Peyer's patch (tissue), 4 donors: ENCODE measurements at regions not wholly inside any gene's neighbourhood (a gene's known extent, or its start where the extent isn't known, plus 50 kb on each side); places are given as distances from the start of the nearest gene placed in this dataset.

Experiments used
- DNase-seq, 3 donors: peaks; one replicate each; pipeline ENCODE4 v3.0.0-alpha.2; 2017 to 2019
- H3K27ac ChIP-seq, 4 donors: fragments of 200-600 bp; sonication (generic); one replicate each; pipeline ENCODE4 v1.5.1; 2016 to 2019
- H3K27me3 ChIP-seq, 2 donors: fragments of 200-600 bp; sonication (generic); one replicate each; pipeline ENCODE4 v1.5.1; 2019
- H3K36me3 ChIP-seq, 3 donors: fragments of 200-600 bp; sonication (generic); one replicate each; pipeline ENCODE4 v1.5.1; 2016 to 2019
- H3K4me1 ChIP-seq, 4 donors: fragments of 200-600 bp; sonication (generic); one replicate each; pipeline ENCODE4 v1.5.1; 2016 to 2019
- H3K4me3 ChIP-seq, 4 donors: fragments of 200-600 bp; sonication (generic); 1 replicate in 3 of 4; 2 replicates in 1 of 4; pipeline ENCODE4 v1.5.1; 2016 to 2019; ENCODE audit warnings: mild to moderate bottlenecking in 1 of 4
- H3K9me3 ChIP-seq, 4 donors: fragments of 200-600 bp; sonication (generic); one replicate each; pipeline ENCODE4 v1.5.1; 2016 to 2019; ENCODE audit warnings: mild to moderate bottlenecking in 1 of 4
- POLR2A ChIP-seq, 2 donors: fragments of 450-650 bp; IDR thresholded peaks; one replicate each; pipeline ENCODE4 v1.5.1; 2017; ENCODE audit warnings: antibody characterized with exemption in 2 of 2, mild to moderate bottlenecking in 2 of 2, moderate library complexity in 2 of 2
- TF ChIP-seq, protein P1 (sequence below), 6 experiments: fragments of 450-650 bp in 4 of 6; fragments of 200-600 bp in 2 of 6; sonication (generic) in 1 of 6; IDR thresholded peaks; one replicate each; pipeline ENCODE4 v1.5.1; 2017 to 2019; ENCODE audit warnings: antibody characterized with exemption in 6 of 6, mild to moderate bottlenecking in 3 of 6, moderate library complexity in 1 of 6

DNA sequence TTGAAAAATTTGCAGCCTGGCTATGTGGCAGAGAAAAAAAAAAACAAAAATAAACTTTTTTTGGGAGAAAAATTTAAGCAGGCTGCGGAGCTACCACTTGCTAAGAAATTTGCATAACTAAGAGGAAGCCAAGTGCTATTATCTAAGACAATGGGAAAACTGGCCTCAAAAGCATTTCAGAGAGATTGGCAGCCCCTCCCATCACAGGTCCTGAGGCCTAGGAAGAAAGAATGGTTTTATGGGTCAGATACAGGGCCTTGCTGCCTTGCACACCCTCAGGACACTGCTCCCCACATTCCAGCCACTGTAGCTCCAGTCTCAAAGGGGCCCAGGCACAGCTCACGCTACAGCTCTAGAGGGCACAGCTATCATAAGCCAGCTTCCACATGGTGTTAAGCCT lies 777.9 kb downstream of the TENT5A start:
- no peaks in the 10 kb centered on the region for H3K36me3 ChIP-seq
- H3K4me3 ChIP-seq, result no peak overlapping the region
- H3K4me1 ChIP-seq, result no peaks in the 10 kb centered on the region
- no peaks in the 10 kb centered on the region for H3K27me3 ChIP-seq
- H3K27ac ChIP-seq, result no peak overlapping the region
- DNase-seq, result no peak
- TF ChIP-seq, protein P1, sequence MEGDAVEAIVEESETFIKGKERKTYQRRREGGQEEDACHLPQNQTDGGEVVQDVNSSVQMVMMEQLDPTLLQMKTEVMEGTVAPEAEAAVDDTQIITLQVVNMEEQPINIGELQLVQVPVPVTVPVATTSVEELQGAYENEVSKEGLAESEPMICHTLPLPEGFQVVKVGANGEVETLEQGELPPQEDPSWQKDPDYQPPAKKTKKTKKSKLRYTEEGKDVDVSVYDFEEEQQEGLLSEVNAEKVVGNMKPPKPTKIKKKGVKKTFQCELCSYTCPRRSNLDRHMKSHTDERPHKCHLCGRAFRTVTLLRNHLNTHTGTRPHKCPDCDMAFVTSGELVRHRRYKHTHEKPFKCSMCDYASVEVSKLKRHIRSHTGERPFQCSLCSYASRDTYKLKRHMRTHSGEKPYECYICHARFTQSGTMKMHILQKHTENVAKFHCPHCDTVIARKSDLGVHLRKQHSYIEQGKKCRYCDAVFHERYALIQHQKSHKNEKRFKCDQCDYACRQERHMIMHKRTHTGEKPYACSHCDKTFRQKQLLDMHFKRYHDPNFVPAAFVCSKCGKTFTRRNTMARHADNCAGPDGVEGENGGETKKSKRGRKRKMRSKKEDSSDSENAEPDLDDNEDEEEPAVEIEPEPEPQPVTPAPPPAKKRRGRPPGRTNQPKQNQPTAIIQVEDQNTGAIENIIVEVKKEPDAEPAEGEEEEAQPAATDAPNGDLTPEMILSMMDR (IDR thresholded peaks at IDR 0.05), result no peak
- no peak for TF ChIP-seq POLR2A (IDR thresholded peaks at IDR 0.05)
- H3K9me3 ChIP-seq, result no peaks in the 10 kb centered on the region

DNA sequence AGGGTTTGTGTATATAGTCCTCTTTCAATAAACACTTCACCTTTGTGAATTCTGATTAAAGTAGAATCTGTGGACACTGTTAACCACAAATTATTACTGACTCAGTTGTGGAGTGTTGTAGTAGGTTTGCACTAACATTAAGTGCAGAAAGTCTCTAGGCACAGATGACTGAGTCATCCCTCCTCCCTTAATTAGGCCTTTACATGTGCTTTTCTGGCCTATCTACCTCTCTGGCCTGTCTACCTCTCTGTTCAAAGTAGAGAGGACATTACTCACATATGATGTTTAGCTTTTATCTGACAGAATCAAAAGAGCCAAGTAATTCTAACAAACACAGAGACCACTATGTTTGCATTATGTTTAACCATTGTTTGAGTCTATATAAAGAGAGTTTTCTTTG lies 783.0 kb downstream of the TENT5A start:
- DNase-seq, result no peak
- H3K4me1 ChIP-seq, result no peaks in the 10 kb centered on the region
- no peaks in the 10 kb centered on the region for H3K36me3 ChIP-seq
- no peaks in the 10 kb centered on the region for H3K27me3 ChIP-seq
- H3K9me3 ChIP-seq, result no peaks in the 10 kb centered on the region
- no peak overlapping the region for H3K4me3 ChIP-seq
- H3K27ac ChIP-seq, result no peak overlapping the region
- TF ChIP-seq, protein P1 (IDR thresholded peaks at IDR 0.05), result no peak
- no peak for TF ChIP-seq POLR2A (IDR thresholded peaks at IDR 0.05)

DNA sequence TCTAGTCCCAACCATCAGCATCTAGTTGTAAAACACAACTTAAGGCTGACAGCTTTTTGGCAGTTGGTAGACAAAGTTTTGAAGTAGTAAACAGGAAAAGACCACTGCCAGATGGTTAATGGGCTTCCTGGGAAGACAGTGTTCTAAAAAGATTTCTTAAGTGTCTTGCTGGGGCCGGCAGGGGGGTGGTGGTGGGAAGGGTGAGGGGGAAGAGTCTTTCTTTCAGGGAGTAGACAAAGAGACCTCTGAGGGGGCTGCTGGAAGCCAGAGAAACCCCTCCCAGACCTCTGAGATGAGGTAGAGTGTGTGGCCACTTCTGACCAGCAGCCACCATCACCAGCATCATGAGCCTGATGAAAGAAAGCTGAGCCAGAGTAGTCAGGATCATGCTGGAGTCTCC lies 784.9 kb downstream of the TENT5A start:
- DNase-seq, result no peak
- Histone ChIP-seq H3K4me1 (no peaks in the 10 kb centered on the region), H3K36me3 (no peaks in the 10 kb centered on the region), H3K4me3 (no peak overlapping the region), H3K27me3 (no peaks in the 10 kb centered on the region), H3K9me3 (no peaks in the 10 kb centered on the region), H3K27ac (no peak overlapping the region)
- no peak for TF ChIP-seq POLR2A (IDR thresholded peaks at IDR 0.05)
- TF ChIP-seq, protein P1 (IDR thresholded peaks at IDR 0.05), result no peak

DNA sequence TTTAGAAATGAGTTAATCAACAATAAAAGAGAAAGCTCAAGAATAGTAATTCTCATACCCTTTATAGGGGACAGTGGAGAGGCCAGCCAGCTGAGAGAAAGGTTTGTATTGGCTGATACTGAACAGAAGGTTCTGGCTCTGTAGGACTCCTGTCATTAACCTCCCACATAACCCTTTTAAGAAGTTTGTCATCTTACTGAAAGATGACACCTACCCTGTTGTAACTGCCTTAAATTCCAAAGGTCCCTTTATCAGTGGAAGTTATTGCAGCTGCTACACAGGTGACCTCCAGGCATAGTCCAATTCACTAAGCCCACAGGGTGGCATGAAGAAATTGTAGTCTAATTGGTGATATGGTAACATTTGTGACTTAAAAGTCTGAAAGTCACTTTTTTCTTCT lies 790.1 kb downstream of the TENT5A start:
- H3K4me3 ChIP-seq, result no peak overlapping the region
- no peak for TF ChIP-seq POLR2A (IDR thresholded peaks at IDR 0.05)
- TF ChIP-seq, protein P1 (IDR thresholded peaks at IDR 0.05), result no peak
- H3K27ac ChIP-seq, result no peak overlapping the region
- no peaks in the 10 kb centered on the region for H3K36me3 ChIP-seq
- no peaks in the 10 kb centered on the region for H3K27me3 ChIP-seq
- DNase-seq, result no peak
- H3K9me3 ChIP-seq, result no peaks in the 10 kb centered on the region
- H3K4me1 ChIP-seq, result no peaks in the 10 kb centered on the region

DNA sequence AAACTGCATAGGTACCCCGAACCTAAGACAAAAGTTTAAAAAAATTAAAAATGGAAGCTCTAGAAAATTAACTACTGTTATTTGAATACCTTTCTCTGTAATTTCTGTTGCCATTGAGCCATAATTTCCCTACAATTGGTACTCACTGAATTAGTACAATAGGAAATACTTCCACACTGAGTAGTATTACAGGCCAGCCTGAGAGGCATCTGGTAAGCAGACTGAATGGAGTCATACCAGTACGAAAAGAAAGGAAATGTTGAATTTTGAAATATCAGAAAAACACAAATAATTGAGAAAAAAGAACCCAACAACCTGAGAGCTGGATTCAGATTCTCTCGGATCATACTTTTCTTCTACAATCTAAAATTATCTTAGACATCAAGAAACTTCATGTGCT lies 791.3 kb downstream of the TENT5A start:
- TF ChIP-seq POLR2A (IDR thresholded peaks at IDR 0.05), result no peak
- TF ChIP-seq, protein P1 (IDR thresholded peaks at IDR 0.05), result no peak
- Histone ChIP-seq H3K27ac (no peak overlapping the region), H3K9me3 (no peaks in the 10 kb centered on the region), H3K27me3 (no peaks in the 10 kb centered on the region), H3K36me3 (no peaks in the 10 kb centered on the region), H3K4me1 (no peaks in the 10 kb centered on the region), H3K4me3 (no peak overlapping the region)
- no peak for DNase-seq

DNA sequence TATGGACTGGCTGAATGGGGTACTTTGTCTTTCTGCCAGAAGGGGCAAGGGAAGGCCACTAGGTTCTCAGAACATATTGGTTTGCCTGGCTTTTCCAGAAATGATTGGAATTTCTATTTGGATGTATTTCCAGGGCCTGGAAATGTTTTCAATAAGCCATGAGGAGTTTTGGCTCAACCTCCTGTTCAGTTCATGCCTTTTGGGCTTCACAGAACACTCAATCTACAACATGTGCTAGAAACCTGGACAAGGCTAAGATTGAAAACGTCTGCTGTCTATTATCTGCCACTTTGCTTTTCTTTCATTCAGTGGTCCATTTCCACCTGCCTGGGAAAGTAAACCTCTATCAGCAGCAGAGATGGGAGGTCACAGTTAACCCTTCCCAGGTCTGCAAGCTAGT lies 793.4 kb downstream of the TENT5A start:
- Histone ChIP-seq H3K4me1 (no peaks in the 10 kb centered on the region), H3K36me3 (no peaks in the 10 kb centered on the region), H3K27me3 (no peaks in the 10 kb centered on the region), H3K4me3 (no peak overlapping the region), H3K9me3 (no peaks in the 10 kb centered on the region), H3K27ac (no peak overlapping the region)
- TF ChIP-seq, protein P1 (IDR thresholded peaks at IDR 0.05), result no peak
- TF ChIP-seq POLR2A (IDR thresholded peaks at IDR 0.05), result no peak
- DNase-seq, result no peak
